IMR-90 (cell line): ENCODE measurements at regions not wholly inside any gene's neighbourhood (a gene's known extent, or its start where the extent isn't known, plus 50 kb on each side); places are given as distances from the start of the nearest gene placed in this dataset.

Experiments
- ATAC-seq: fragments of 200-7000 bp; cut with Tn5 transposase; 2 replicates; pipeline ENCODE4 v1.9.1; 2020; ENCODE audit warnings: low read depth, mild to moderate bottlenecking, moderate library complexity
- BruUV-seq: library from RNA; stranded (reverse); fragments of 400-500 nt; replicated peaks from 2 replicates; lab custom pipeline; 2021; lab: Mats Ljungman, UMichigan
- CTCF ChIA-PET: fragments of 300-600 bp; formaldehyde crosslinking; extraction: SDS; loops from one replicate; lab custom pipeline; 2021; ENCODE audit warnings: antibody characterized with exemption; lab: Yijun Ruan, JAX
- POLR2A ChIA-PET: fragments of 300-600 bp; sonication (Branson Sonifier 250); formaldehyde crosslinking; loops from one replicate; lab custom pipeline; 2022; ENCODE audit warnings: antibody characterized with exemption; ENCODE audit not compliant: unreplicated experiment; lab: Charles Lee
- DNase-seq: peaks from one replicate; pipeline ENCODE4 v3.0.0; 2013
- H2AFZ ChIP-seq: replicated peaks from 2 replicates; pipeline ENCODE3; 2013; ENCODE audit warnings: low read length, mild to moderate bottlenecking; ENCODE audit not compliant: poor library complexity
- H2AK5ac ChIP-seq: 2 replicates; pipeline ENCODE4 v1.6.1; 2013; ENCODE audit warnings: low read depth, low read length, inconsistent platforms
- H2AK9ac ChIP-seq: replicated peaks from 2 replicates; pipeline ENCODE3; 2013; ENCODE audit warnings: mild to moderate bottlenecking, low read depth, low read length, moderate library complexity; ENCODE audit not compliant: poor library complexity
- H2BK120ac ChIP-seq: 2 replicates; pipeline ENCODE4 v1.6.1; 2013; ENCODE audit warnings: low read depth, low read length, inconsistent platforms
- H2BK15ac ChIP-seq: 3 replicates; pipeline ENCODE4 v1.6.1; 2013; ENCODE audit warnings: low read depth, low read length, inconsistent platforms
- H2BK20ac ChIP-seq: 2 replicates; pipeline ENCODE4 v1.6.1; 2013; ENCODE audit warnings: low read depth, mild to moderate bottlenecking, inconsistent platforms, low read length, moderate library complexity
- H2BK5ac ChIP-seq: 2 replicates; pipeline ENCODE4 v1.6.1; 2013; ENCODE audit warnings: mild to moderate bottlenecking, low read depth, low read length, inconsistent platforms; ENCODE audit not compliant: poor library complexity, severe bottlenecking
- H3K14ac ChIP-seq: replicated peaks from 2 replicates; pipeline ENCODE4 v1.6.1; 2013; ENCODE audit warnings: low read depth, low read length, inconsistent platforms
- H3K18ac ChIP-seq: 2 replicates; pipeline ENCODE4 v1.6.1; 2013; ENCODE audit warnings: low read depth, low read length, control low read depth
- H3K23ac ChIP-seq: 2 replicates; pipeline ENCODE4 v1.6.1; 2013; ENCODE audit warnings: low read depth, low read length, inconsistent platforms
- H3K27ac ChIP-seq: 2 replicates; pipeline ENCODE4 v1.5.1; 2013; ENCODE audit warnings: mild to moderate bottlenecking, control low read depth, low read length; ENCODE audit not compliant: insufficient read depth
- H3K27me3 ChIP-seq: 2 replicates; pipeline ENCODE4 v1.6.1; 2013; ENCODE audit warnings: low read length; ENCODE audit not compliant: control insufficient read depth, insufficient read depth
- H3K36me3 ChIP-seq: 2 replicates; pipeline ENCODE4 v1.6.1; 2013; ENCODE audit warnings: low read length, mixed read lengths; ENCODE audit not compliant: control insufficient read depth, insufficient read depth
- H3K4ac ChIP-seq: 2 replicates; pipeline ENCODE4 v1.6.1; 2013; ENCODE audit warnings: low read depth, low read length, inconsistent platforms
- H3K4me1 ChIP-seq: 2 replicates; pipeline ENCODE4 v1.6.1; 2013; ENCODE audit warnings: low read length, mixed read lengths; ENCODE audit not compliant: control insufficient read depth, insufficient read depth
- H3K4me2 ChIP-seq: 2 replicates; pipeline ENCODE4 v1.6.1; 2013; ENCODE audit warnings: low read depth, mild to moderate bottlenecking, control low read depth, low read length, moderate library complexity
- H3K4me3 ChIP-seq: 2 replicates; pipeline ENCODE4 v1.5.1; 2013; ENCODE audit warnings: low read depth, mild to moderate bottlenecking, control low read depth, low read length, moderate library complexity; ENCODE audit not compliant: insufficient read depth
- H3K56ac ChIP-seq: 2 replicates; pipeline ENCODE4 v1.6.1; 2013; ENCODE audit warnings: low read length, inconsistent platforms; ENCODE audit not compliant: insufficient read depth; ENCODE audit errors: extremely low read depth
- H3K79me1 ChIP-seq, 2 experiments: 2 replicates each; pipeline ENCODE4 v1.6.1; 2013; ENCODE audit warnings: low read length in 2 of 2, inconsistent platforms in 1 of 2, low read depth in 1 of 2
- H3K9ac ChIP-seq: 2 replicates; pipeline ENCODE4 v1.6.1; 2013; ENCODE audit warnings: low read depth, low read length, control low read depth
- H3K9me1 ChIP-seq: 2 replicates; pipeline ENCODE4 v1.6.1; 2013; ENCODE audit warnings: low read length, inconsistent platforms; ENCODE audit not compliant: insufficient read depth
- H3K9me3 ChIP-seq: 2 replicates; pipeline ENCODE4 v1.6.1; 2013; ENCODE audit warnings: low read length; ENCODE audit not compliant: control insufficient read depth, insufficient read depth
- H4K20me1 ChIP-seq: 2 replicates; pipeline ENCODE4 v1.6.1; 2013; ENCODE audit warnings: low read length, inconsistent platforms; ENCODE audit not compliant: insufficient read depth
- H4K5ac ChIP-seq: 2 replicates; pipeline ENCODE4 v1.6.1; 2013; ENCODE audit warnings: mild to moderate bottlenecking, low read depth, low read length, control low read depth
- H4K8ac ChIP-seq, 2 experiments: 2 replicates each; pipeline ENCODE4 v1.6.1; 2013; ENCODE audit warnings: low read depth in 2 of 2, low read length in 2 of 2, control low read depth in 1 of 2, inconsistent platforms in 1 of 2
- H4K91ac ChIP-seq: 2 replicates; pipeline ENCODE4 v1.6.1; 2013; ENCODE audit warnings: low read depth, low read length, inconsistent platforms; ENCODE audit not compliant: insufficient read depth
- BHLHE40 ChIP-seq: fragments of 150-350 bp; IDR thresholded peaks from 2 replicates; pipeline ENCODE4 v1.6.1; 2016; ENCODE audit warnings: mild to moderate bottlenecking, low read depth, low read length
- MAFK ChIP-seq: IDR thresholded peaks from 2 replicates; pipeline ENCODE4 v1.6.1; 2012; ENCODE audit warnings: low read depth, low read length, improper control_type of control experiment
- MXI1 ChIP-seq: IDR thresholded peaks from 2 replicates; pipeline ENCODE4 v1.6.1; 2012; ENCODE audit warnings: low read depth, mild to moderate bottlenecking, low read length, moderate library complexity, borderline replicate concordance
- NFE2L2 ChIP-seq: fragments of 150-350 bp; IDR thresholded peaks from 2 replicates; pipeline ENCODE4 v1.6.1; 2016; ENCODE audit warnings: low read depth, mild to moderate bottlenecking, low read length
- POLR2A ChIP-seq: IDR thresholded peaks from 2 replicates; pipeline ENCODE4 v1.6.1; 2012; ENCODE audit warnings: mild to moderate bottlenecking, low read depth, low read length
- RAD21 ChIP-seq: IDR thresholded peaks from 2 replicates; pipeline ENCODE4 v1.6.1; 2012; ENCODE audit warnings: low read length, improper control_type of control experiment
- RFX5 ChIP-seq: IDR thresholded peaks from 2 replicates; pipeline ENCODE4 v1.8.0; 2012; ENCODE audit warnings: low read depth, mild to moderate bottlenecking, low read length, moderate library complexity
- SMC3 ChIP-seq: fragments of 150-350 bp; IDR thresholded peaks from 2 replicates; pipeline ENCODE4 v1.6.1; 2016; ENCODE audit warnings: low read depth, mild to moderate bottlenecking, antibody characterized with exemption, low read length, moderate library complexity
- WGBS, 2 experiments: methylation state at CpG; one replicate each; pipeline versions ENCODE4 v1.1.5 to v1.1.7; 2013; ENCODE audit warnings: missing lambda C conversion rate in 2 of 2; ENCODE audit not compliant: insufficient read length in 1 of 2; ENCODE audit errors: extremely low coverage in 2 of 2; 5-methylcytosine and 5-hydroxymethylcytosine counted together
- dilution Hi-C: fragments of 300-500 bp; cut with HindIII; formaldehyde crosslinking; loops from one replicate; pipeline ENCODE4 v1.14.3; 2018; ENCODE audit warnings: low sequenced_read_pairs; ENCODE audit not compliant: unreplicated experiment
- in situ Hi-C: fragments of 300-500 bp; cut with MboI; formaldehyde crosslinking; loops from 3 replicates; pipeline ENCODE4 v1.14.3; 2019; ENCODE audit warnings: low sequenced_read_pairs, inconsistent platforms, mixed read lengths
- intact Hi-C: fragments of 100-400 bp; cut with micrococcal nuclease; formaldehyde crosslinking; loops from 2 replicates; pipeline ENCODE4 v1.10.0; 2022
- TF ChIP-seq, protein P1 (sequence below): conservative IDR thresholded peaks from 2 replicates; pipeline ENCODE4 v1.5.1; 2012; ENCODE audit warnings: mild to moderate bottlenecking, low read depth, low read length, improper control_type of control experiment

GRCh38 chr4:34880246-34880645, 1364.1 kb downstream of the ARAP2 start:
- BruUV-seq, result no TSS peak
- ChIA-PET CTCF (no interaction called here), POLR2A (no interaction called here)
- dilution Hi-C loops, result no loop called here
- in situ Hi-C loops, result no loop called here
- no peak for DNase-seq
- Histone ChIP-seq H2BK15ac (no peak overlapping the region), H2BK5ac (no peak overlapping the region), H3K18ac (no peak overlapping the region), H4K5ac (no peak overlapping the region), H3K9me3 (no peaks in the 10 kb centered on the region), H3K79me1 (no peaks in the 10 kb centered on the region), H3K56ac (no peak overlapping the region), H3K27me3 (no peaks in the 10 kb centered on the region), H3K9ac (no peak overlapping the region), H2AK5ac (no peak overlapping the region), H4K91ac (no peak overlapping the region), H3K4me3 (no peak overlapping the region), H3K14ac (no peak overlapping the region), H3K4ac (no peak overlapping the region), H3K23ac (no peak overlapping the region), H3K27ac (no peak overlapping the region), H2BK20ac (no peak overlapping the region), H2AFZ (no peak overlapping the region), H3K4me2 (no peak overlapping the region), H4K8ac (no peak overlapping the region), H3K4me1 (no peaks in the 10 kb centered on the region), H3K36me3 (no peaks in the 10 kb centered on the region), H4K20me1 (no peaks in the 10 kb centered on the region), H2AK9ac (no peak overlapping the region), H2BK120ac (no peak overlapping the region), H3K9me1 (no peaks in the 10 kb centered on the region)
- intact Hi-C loops, result no loop called here
- no peak for TF ChIP-seq MAFK
- TF ChIP-seq, protein P1, sequence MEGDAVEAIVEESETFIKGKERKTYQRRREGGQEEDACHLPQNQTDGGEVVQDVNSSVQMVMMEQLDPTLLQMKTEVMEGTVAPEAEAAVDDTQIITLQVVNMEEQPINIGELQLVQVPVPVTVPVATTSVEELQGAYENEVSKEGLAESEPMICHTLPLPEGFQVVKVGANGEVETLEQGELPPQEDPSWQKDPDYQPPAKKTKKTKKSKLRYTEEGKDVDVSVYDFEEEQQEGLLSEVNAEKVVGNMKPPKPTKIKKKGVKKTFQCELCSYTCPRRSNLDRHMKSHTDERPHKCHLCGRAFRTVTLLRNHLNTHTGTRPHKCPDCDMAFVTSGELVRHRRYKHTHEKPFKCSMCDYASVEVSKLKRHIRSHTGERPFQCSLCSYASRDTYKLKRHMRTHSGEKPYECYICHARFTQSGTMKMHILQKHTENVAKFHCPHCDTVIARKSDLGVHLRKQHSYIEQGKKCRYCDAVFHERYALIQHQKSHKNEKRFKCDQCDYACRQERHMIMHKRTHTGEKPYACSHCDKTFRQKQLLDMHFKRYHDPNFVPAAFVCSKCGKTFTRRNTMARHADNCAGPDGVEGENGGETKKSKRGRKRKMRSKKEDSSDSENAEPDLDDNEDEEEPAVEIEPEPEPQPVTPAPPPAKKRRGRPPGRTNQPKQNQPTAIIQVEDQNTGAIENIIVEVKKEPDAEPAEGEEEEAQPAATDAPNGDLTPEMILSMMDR, result no peak
- TF ChIP-seq SMC3, result no peak
- no peak for TF ChIP-seq POLR2A
- TF ChIP-seq BHLHE40, result no peak
- TF ChIP-seq RAD21, result no peak
- no peak for TF ChIP-seq RFX5
- no peak for TF ChIP-seq NFE2L2
- no peak for TF ChIP-seq MXI1
- no CpG with 5 or more reads among the region's 2 CpGs for WGBS, 2 experiments
- no peak for ATAC-seq
